Activated CD4-positive, CD25-positive, alpha-beta regulatory T cell (primary cell): ENCODE measurements at regions not wholly inside any gene's neighbourhood (a gene's known extent, or its start where the extent isn't known, plus 50 kb on each side); places are given as distances from the start of the nearest gene placed in this dataset.
"Not testable (repeated sequence)": the region's sequence is repeated elsewhere in the genome, so short reads cannot be mapped to it uniquely, and the experiment has no call there.

Experiments used
- DNase-seq, 4 experiments: peaks; one replicate each; lab custom pipeline; 2025; lab: John Stamatoyannopoulos, UW

DNA sequence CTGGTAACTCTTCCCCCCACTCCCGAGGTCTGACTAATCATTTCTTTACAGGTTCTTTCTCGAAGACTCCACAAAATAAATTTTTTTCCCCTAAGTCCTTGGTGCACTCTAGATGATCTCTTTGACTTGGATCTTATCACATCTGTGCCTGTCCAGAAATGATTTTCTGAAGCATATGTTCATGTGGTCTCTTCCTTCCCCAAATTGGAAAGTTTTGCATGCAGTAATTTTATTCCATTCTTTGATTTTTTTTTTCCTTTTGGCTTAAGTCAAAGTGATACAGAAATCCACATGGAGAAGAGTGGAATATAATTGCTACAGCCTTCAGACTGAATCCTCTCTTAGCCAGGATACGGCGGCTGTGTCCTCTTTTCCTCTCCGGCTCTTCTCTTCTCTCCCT is 213.3 kb downstream of the BMP4 start:
- DNase-seq: no peak

DNA sequence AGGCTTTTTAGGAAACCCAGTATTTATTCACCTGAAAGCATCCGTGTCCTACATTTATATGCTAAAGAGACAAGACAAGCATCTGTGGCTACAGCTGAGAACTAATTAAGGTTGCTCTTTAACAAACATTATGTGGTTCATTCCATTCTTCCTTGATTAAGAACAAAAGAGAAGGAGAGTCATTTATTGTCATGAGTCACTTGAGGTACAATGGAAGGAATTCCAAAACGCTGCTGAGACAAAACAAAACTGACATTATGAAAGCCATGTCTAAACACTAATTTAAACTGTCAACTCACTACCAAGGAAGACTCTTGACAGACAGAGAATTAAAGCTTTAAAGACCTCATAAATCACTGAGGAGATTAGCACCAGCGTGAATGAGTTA is 214.4 kb downstream of the BMP4 start:
- DNase-seq: no peak

DNA sequence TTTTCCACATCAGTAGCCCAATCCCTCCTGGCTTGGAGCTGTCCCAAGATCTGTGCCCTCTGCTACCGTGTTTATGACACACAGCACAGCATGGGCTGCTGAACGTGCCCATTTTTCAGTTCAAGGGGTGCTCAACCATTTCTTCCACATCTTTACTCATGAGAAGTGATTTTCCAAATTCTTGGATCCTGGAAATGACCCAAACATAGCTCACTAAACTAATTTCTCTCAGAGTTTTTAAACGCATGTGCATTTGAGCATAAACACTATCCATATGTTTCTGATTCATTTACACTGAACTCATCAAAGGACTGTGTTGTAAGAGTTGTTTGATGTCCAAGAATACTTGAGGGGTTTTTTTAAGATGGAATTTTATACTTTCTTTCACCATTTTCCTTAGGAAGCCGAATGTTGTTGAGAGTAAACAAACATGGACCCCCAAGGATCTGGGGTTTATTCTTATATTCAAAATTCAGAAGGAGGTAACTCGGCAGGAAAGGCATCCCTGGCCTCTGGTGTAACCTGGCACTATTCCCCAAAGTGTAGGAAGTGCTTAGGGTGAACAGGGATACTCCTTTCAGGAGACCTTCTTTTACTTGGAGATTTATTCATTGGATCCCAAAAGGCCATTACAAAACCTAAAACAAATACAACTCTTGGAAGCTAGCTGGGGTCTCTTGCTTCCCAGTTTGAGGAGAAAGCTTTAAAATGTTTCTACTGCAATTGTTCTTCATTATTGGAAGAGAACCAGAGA is 215.0 kb downstream of the BMP4 start:
- DNase-seq: no peak

DNA sequence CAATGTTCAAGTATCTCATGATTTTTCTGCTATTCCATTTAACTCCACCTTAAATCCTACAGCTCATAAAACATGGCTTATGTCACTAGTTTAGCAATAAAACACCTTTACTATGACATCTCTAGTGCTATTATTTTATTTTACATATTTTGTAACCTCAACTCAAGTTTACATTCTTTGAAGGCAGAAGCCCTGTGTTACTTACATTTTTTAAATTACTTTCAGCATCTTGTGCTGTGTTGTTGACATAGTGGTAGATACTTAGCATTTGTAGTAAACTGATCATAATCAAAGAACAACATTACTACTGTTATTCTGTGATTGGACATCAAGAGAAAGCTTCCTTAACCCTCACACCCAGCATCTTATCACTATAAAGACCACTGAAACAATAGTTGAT is 216.1 kb downstream of the BMP4 start:
- no peak for DNase-seq

DNA sequence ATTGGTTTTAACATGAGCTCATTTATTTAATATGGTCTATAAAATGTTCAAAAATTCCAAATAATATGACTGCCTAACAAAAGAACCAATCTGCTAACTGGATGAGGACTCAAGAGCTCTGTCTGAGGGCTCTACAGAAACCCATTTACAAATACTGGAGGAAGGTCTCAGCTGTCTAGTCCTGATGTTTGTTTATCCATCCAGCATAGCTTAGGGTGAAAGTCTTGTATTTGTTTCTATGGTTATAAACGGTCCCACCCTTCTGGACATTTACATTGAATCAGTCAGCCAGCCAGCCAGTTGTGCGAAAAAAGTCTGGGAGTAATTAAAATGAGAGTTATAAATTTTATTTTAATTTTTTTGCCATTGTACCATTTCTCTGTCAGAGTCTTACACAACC is 220.7 kb downstream of the BMP4 start:
- DNase-seq: no peak

DNA sequence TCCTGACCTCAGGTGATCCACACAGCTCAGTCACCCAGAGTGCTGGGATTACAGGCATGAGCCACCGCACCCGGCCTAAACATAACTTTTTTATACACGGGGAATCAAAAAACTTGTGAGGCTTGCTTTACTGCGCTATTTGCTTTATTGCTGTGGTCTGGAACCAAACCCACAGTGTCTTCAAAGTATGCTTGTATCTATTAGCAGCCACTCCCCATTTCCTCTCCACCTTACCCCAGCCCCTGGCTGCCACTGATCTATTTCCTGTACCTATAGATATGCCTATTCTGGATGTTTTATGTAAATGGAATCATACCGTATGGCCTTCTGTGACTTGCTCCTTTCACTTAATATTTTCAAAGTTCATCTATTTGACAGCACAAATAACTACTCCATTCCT is 233.4 kb downstream of the BMP4 start:
- no peak for DNase-seq

DNA sequence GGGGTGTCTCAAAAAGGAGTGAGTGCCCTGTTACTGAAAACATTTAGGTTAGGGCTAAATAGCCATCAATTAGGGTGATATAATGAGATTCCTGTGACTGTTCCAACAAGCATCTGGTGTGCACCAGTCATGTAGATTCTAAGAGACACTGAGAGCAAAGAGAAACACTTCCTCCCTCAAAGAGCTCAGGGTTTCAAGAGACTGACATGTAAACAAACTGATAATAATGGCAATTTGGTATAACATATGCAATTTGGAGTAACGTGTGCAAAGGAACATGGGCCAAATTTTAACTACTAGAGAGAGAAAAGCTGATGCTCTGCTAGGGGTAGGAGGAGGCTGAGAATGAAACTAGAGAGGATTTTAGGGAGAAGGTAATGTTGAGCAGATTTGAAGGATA is 237.1 kb downstream of the BMP4 start:
- no peak for DNase-seq

DNA sequence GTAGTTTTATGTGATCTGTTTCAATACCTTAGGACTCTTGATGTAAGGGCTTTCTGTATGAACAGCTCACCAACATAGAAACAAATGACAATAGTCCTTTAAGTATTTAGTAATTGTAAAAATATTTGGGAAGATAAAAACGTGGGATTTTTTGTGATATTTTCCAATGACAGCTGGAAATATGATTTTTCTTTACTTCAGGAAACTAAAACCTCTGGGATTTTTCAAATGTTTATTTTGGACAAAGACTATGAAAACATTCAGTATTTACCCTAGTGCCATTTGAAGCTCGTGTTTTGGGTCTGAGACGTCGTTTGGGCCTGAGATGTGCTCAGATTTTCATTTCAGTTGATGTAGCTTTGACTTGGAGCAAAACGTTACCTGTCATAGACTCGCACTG is 240.0 kb downstream of the BMP4 start:
- DNase-seq: no peak

DNA sequence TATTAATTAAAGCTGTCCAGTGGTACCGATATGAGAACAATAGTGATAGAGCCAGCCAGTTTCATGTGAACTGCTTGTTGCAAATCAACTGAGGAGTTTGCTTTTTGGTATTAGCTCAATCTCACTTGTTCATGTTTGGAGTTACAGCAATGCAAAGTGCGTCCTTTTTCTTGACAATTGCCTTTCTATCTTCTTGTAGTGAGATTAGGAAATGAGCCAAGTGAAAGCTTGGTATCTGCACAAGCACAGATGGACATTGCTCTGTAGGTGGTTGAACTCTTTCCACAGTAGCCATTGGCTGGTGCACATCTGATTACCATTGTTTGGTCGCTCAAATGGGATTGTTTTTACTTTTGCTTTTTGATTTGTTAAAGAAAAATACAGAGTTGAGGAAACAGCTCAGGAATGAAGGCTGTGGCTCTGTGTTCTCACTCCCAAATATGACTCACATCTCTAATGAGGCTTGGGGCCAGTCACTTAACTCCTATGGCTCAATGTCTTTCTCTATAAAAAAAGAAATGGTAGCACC is 241.4 kb downstream of the BMP4 start:
- no peak for DNase-seq

DNA sequence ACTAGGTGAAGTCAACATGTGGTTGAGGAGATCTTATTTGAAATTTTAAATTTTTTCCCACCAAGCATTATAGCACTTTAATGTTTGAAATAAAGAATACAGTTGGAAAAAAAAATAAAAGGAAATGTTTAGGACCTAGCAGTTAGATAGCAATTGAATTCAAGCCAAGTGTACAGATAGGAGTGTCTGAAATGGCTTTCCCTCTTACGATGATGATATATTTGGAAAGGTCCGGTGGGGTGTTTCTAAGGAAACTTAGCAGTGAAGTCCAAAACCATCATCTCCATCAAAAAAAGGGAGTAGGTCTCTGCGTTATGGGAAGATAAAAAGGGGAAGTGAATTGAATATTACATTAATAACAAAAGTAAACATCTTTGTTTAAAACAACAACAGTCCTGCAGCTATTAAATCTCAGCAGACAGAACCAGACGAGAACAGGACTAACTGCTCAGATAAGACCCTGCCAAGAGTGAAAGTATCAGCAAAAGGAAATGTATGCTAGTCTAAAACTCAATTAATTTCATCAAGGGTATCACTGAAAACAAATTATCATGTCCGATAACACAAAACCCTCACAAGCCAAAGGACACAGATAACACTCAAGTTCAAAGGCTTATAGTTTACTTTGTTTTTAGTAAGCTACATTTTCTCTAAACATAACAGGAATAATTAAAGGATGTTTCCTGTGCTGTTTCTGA is 242.0 kb downstream of the BMP4 start:
- no peak for DNase-seq

DNA sequence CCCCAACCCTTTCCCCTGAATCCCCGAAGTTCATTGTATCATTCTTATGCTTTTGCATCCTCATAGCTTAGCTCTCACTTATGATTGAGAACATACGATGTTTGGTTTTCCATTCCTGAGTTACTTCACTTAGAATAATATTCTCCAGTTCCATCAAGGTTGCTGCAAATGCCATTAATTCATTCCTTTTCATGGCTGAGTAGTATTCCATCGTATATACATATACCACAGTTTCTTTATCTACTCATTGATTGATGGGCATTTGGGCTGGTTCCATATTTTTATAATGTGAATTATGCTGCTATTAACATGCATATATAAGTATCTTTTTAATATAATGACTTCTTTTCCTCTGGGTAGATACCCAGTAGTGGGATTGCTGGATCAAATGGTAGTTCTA is 243.7 kb downstream of the BMP4 start:
- DNase-seq: not testable (repeated sequence)

DNA sequence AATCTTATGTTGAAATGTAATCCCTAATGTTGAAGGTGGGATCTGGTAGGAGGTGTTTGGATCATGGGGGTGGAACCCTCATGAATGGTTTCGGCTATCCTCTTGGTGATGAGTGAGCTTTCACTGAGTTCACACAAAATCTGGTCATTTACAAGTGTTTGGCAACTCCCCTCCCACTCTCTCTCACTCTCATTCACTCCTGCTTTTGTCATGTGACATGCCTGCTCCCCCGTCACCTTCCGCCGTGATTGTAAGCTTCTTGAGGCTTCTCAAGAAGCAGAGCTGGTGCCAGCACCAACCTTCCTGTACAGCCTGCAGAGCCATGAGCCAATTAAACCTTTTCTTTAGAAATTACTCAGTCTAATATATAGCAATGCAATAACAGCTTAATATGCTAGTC is 245.4 kb downstream of the BMP4 start:
- no peak for DNase-seq

DNA sequence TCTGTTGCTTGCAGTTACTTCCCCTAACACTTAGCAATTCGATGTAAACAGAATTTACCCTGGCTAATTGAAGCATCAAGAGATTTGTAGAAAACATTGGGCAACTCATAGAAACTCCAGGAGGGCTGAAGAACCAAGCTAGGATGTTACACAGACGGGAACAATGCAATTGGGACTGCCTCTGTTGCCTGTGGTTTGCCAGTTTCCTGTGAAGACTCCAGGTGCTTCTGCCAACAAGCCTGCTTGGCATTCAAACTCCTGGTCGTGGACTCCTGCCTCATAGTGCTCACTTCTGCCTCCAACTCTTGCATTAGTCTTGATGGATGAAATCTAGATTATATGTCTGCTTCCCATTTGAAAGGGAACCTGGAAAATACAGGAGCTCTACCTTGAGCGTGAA is 246.0 kb downstream of the BMP4 start:
- no peak for DNase-seq

DNA sequence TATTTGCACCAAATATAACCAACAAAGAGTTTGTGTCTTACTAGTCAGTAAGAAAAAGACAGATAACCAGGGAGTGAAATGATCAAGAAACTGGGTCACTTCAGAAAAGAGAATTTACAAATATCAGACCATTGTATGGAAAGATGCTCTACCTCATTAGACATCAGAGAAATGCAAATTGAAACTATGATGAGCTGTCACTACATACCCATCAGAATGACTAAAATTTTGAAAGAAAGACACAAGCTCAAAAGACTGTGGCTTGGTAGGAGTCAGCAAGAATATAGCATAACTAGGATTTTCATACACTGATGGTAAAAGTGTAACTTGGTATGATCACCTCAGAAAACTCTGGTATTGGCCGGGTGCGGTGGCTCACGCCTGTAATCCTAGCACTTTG is 247.2 kb downstream of the BMP4 start:
- no peak for DNase-seq

DNA sequence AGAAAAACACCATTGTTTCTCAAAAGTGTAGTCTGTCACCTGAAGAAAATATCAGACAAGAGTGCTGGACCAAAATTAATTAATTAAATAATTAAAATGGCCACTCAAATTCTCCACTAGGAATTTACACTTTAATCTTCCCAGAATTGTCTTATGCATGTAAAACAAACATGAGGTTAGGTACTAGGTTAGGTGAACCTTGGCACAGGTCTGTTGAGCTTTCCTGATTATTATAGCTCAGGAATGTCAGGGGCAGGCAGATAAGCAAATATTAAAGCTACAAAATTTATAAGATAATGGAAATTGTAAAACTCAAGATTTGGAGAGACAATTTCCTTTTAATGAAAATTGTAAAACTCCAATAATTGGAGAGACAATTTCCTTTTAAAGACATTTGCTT is 253.2 kb downstream of the BMP4 start:
- DNase-seq: no peak

DNA sequence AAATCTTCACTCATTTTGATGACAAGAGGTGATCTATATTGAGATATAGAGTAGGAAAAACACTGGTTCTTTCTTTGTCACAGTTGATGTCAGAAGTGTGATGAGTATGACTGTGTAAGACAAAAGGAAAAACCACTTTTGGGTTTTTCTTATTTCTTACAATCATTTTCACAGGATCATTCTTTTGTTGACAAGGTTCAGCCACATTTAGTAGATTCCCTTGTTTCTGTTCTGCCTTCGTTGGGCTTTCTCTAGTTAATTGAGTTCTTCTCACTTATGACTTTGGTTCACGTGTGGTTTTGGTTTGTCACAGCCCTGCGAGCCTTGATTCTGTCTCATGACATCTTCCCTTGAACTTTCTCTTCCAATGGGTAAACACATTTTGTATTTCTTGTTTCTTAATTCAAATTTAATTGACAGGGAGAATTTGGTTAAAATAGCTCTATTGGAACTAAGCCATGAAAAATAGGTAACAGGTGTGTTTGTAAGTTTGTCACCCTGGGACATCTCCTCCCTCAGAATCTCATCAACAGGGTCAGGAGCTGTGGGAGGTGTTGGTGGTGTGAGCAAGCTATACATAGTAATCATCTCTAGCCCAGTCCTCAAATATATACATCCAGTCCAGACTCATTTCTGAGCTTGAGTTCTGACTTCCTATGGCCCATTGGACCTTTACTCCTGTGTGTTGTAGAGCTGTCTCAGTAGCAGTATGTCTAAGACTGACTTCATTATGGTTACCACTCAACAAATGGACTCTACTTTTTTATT is 255.3 kb downstream of the BMP4 start:
- DNase-seq: no peak

DNA sequence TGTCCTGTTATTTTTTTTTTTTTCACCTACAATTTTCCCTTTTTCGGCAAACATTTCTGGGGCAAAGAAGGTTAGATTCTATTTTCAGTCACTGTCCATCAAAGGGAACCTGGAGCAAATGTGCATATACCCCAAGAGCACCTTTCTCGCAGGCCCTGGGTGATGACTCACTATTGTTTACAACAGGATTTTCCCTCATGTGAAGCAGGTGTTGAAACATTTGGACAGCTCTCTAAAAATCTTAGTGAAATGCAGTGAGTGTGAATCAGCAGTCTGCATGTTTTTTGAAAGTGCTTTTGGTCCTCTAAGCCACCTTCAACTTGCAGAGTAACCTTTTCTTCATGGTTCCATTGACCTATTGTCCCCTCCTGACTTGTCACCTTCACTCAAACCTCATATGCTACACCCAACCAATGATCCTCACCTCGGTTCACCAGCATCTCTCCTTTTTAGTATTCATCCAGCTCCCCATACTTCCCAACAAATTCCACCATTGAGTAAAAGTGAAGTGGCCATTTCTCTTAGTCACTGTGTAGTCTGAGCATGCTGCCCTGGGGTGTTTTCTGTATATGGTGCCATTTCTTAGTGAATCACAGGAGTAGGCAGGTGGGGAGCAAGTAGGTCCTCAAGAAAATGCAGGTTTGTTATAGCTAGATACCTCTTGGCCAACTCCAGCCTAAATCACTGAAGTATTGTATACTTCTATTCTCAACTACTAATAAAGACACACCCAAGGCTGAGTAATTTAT is 260.2 kb downstream of the BMP4 start:
- no peak for DNase-seq

DNA sequence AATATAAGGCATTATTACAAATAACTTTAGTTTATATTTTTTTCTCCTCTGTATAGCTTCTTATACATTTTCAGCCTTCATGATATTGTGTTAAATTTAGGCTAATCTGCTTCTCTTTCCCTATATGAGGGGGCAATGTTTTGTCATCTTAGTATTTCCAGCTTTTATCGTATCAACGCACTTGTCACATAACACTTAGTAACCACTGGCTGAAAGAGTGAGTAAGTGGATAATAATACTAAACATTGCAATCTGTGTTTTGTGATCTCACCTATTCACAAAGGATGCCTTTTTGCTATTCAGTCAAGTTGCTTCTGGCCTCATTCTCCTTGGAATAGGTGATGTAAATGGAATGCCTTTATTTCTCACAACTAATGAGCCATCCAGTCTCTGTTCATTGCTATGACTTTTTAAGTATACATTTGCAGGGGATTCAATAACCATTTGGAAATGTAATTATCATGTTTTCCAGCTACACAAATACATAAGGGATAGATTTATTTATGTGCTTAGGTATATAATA is 260.9 kb downstream of the BMP4 start:
- DNase-seq: no peak

DNA sequence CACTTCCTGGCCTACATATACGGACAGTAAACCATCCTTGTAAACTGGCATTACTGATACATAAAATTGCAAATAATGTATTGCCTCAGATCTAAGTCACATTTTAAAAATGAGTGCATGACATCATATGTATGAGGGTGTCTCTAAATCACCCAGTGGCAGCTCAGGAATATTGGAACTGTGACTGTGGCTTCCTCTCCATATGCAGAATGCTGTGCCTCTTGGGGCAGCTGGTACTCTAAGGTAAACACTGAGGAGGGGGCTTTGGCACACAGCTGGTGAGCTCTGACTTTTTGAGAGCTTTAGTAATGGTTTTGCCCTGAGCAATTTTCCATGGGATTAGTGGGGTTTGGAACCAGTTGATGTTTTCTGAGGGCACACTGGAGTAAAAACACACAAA is 263.7 kb downstream of the BMP4 start:
- DNase-seq: no peak

DNA sequence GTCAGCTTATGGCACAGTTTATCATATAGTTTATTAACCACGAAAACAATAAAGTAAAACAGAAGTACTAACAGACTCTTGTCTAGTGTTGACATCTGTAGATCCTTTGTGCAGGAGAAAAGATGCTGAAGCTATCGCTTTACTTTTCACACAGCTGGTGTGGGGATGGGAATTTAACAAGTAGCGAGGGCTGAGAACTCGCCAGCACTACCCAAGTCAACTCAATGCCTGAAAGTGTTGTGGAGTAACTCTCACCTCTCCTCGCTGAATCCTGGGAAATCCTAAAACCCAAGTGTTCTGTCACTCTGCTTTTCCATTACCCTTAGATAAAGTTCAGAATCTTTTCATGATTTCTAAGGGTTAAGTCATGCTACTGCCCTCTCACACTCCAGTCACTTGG is 264.2 kb downstream of the BMP4 start:
- no peak for DNase-seq

DNA sequence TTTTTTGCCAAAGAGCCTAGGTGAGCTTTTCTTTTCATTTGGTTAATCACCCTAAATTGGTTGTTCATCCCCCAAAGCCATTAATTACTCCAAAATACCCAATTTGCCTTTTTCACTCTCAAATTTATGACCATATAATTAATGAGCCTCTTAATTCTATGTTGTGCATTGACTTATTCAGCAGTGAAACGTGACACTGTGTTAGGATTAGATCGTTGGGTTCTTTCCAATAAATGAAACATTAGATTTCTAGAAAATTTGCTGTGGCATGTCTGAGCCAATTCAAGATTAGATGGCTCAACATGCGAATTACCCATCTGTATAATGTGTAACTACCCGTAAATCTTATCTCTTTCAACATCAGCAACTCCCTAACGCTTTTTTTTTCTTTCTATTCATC is 273.4 kb downstream of the BMP4 start:
- DNase-seq: no peak

DNA sequence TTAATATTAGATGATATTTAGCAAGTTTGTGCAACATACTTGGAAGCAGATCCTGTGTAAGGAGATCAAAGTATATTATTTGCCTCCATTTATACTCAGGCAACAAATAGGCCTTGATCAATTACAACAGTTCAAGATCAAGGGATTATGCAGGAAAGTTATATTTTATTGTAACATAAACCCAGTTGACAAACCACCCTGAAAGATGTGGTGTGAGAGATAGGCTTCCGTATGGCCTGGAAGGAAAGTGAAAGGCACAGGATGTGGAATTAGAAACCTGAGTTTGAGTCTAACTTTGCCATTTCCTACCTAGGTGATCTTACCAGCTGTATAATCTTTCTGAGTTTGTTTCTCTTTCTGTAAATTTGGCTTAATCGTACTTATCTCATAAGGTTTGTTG is 284.1 kb downstream of the BMP4 start:
- no peak for DNase-seq
